IPS-20b (cell line): ENCODE measurements at regions not wholly inside any gene's neighbourhood (a gene's known extent, or its start where the extent isn't known, plus 50 kb on each side); places are given as distances from the start of the nearest gene placed in this dataset.

Source experiments
- H3K27ac ChIP-seq: one replicate; pipeline ENCODE4 v1.5.1; 2013; ENCODE audit warnings: low read length
- H3K27me3 ChIP-seq: 2 replicates; pipeline ENCODE4 v1.6.1; 2013; ENCODE audit warnings: mild to moderate bottlenecking, low read length, inconsistent platforms; ENCODE audit not compliant: insufficient read depth
- H3K36me3 ChIP-seq: 2 replicates; pipeline ENCODE4 v1.6.1; 2013; ENCODE audit warnings: low read depth, mild to moderate bottlenecking, inconsistent platforms, low read length, moderate library complexity; ENCODE audit not compliant: insufficient read depth
- H3K4me1 ChIP-seq: 2 replicates; pipeline ENCODE4 v1.6.1; 2013; ENCODE audit warnings: mild to moderate bottlenecking, control low read depth, inconsistent platforms, low read length, moderate library complexity; ENCODE audit not compliant: insufficient read depth
- H3K4me3 ChIP-seq: 2 replicates; pipeline ENCODE4 v1.5.1; 2013; ENCODE audit warnings: mild to moderate bottlenecking, low read length, inconsistent platforms
- H3K9ac ChIP-seq: 2 replicates; pipeline ENCODE4 v1.6.1; 2013; ENCODE audit warnings: low read depth, mild to moderate bottlenecking, inconsistent platforms, low read length, moderate library complexity
- H3K9me3 ChIP-seq: 2 replicates; pipeline ENCODE4 v1.6.1; 2013; ENCODE audit warnings: mild to moderate bottlenecking, low read depth, low read length, inconsistent platforms; ENCODE audit not compliant: insufficient read depth

GRCh38 chr21:27606422-27606821 is 639.5 kb upstream of the ADAMTS5 start:
- no peak overlapping the region for H3K4me3 ChIP-seq
- H3K27ac ChIP-seq = no peak overlapping the region
- no peak overlapping the region for H3K9ac ChIP-seq
- H3K27me3 ChIP-seq = no peaks in the 10 kb centered on the region
- no peaks in the 10 kb centered on the region for H3K9me3 ChIP-seq
- H3K36me3 ChIP-seq = no peaks in the 10 kb centered on the region
- H3K4me1 ChIP-seq = no peaks in the 10 kb centered on the region

DNA sequence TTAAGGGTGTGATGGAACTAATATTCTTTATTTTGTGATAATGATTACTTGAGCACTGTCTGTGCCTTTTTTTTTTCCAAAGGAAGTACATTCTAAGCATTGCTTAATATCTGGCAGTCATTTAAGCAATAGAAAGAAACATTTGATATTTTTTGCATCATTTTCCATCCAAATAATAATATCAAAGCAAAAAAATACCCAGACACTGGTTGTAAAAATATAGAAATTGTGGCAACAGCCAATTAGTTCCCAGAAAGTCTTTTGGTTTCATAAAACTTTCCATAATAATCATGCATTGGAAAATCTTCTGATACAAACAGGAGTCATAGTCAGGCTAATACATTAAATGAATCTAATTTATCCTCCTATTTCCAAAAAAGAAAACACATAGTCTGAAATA is 629.3 kb upstream of the ADAMTS5 start:
- Histone ChIP-seq H3K27ac (no peak overlapping the region), H3K36me3 (no peaks in the 10 kb centered on the region), H3K4me3 (no peak overlapping the region), H3K27me3 (no peaks in the 10 kb centered on the region), H3K9ac (no peak overlapping the region), H3K9me3 (no peaks in the 10 kb centered on the region), H3K4me1 (no peaks in the 10 kb centered on the region)

DNA sequence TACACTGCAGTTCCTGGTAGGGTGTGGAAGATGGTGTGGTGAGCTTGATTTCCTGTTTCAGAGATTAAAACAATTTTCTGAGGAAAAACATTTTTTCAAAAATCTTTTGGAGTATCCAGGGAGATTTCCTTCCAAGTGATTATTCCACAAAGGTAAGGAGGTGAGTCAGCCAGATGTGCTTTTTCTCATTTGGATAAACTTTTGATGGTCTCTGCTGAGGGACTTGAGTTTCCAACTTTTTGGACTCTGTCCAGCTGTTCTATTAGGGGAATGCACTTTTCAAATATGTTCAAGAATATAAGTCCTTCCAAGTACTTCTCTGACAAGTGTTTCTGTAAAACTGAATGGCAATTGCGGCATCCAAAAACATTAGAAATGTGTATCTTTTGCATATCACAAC is 628.8 kb upstream of the ADAMTS5 start:
- Histone ChIP-seq H3K4me1 (no peaks in the 10 kb centered on the region), H3K27ac (no peak overlapping the region), H3K4me3 (no peak overlapping the region), H3K27me3 (no peaks in the 10 kb centered on the region), H3K9me3 (no peaks in the 10 kb centered on the region), H3K36me3 (no peaks in the 10 kb centered on the region), H3K9ac (no peak overlapping the region)

DNA sequence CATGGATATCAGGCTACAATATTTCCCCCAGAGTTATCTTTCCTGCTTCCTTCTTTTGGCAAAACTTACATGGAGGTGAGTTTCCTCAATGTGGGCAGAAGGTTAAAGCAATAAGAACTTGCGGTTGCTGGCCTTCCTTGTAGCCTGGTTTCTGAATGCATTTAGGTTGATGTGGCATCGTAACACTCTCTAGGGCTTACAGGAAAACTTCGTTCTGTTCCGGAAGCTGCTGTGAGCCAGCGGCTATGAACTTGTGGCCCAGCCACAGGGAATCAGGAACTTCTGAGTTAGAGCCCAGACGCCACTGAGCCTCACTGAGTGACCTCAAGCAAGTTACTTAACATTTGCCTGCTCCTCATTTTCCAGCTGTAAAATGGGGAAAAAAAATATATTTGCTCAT is 623.4 kb upstream of the ADAMTS5 start:
- Histone ChIP-seq H3K27me3 (no peaks in the 10 kb centered on the region), H3K9ac (no peak overlapping the region), H3K9me3 (no peaks in the 10 kb centered on the region), H3K4me1 (no peaks in the 10 kb centered on the region), H3K27ac (no peak overlapping the region), H3K4me3 (no peak overlapping the region), H3K36me3 (no peaks in the 10 kb centered on the region)

GRCh38 chr21:27589781-27590180 is 622.9 kb upstream of the ADAMTS5 start:
- Histone ChIP-seq H3K4me3 (no peak overlapping the region), H3K4me1 (no peaks in the 10 kb centered on the region), H3K9me3 (no peaks in the 10 kb centered on the region), H3K36me3 (no peaks in the 10 kb centered on the region), H3K27ac (no peak overlapping the region), H3K9ac (no peak overlapping the region), H3K27me3 (no peaks in the 10 kb centered on the region)

- no peaks in the 10 kb centered on the region for H3K27me3 ChIP-seq
- no peaks in the 10 kb centered on the region for H3K4me1 ChIP-seq
- no peak overlapping the region for H3K27ac ChIP-seq
- H3K9me3 ChIP-seq = no peaks in the 10 kb centered on the region
- no peaks in the 10 kb centered on the region for H3K36me3 ChIP-seq
- no peak overlapping the region for H3K9ac ChIP-seq
- H3K4me3 ChIP-seq = no peak overlapping the region
Observed at GRCh38 chr21:27586986-27587385, 620.1 kb upstream of the ADAMTS5 start.

DNA sequence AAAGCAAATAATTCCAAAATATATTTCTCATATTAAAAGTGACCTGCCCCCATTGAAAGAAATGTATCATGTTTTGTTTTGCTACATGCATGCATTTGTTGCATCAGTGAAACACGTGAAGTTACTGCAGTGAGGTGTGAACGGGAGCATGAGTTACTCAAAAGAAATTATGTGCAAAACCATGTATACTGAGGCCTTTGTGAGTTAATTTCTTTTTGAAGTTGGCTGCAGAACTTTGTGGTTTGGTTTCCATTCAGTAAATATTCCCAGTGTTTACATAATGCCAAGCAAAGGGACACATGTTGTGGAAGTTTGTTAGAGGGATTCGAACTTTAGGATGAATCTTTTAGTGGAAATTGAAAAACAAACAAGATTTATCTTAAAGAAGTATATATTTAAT is 619.4 kb upstream of the ADAMTS5 start:
- H3K9ac ChIP-seq = no peak overlapping the region
- H3K36me3 ChIP-seq = no peaks in the 10 kb centered on the region
- H3K4me1 ChIP-seq = no peaks in the 10 kb centered on the region
- no peaks in the 10 kb centered on the region for H3K27me3 ChIP-seq
- no peaks in the 10 kb centered on the region for H3K9me3 ChIP-seq
- no peak overlapping the region for H3K27ac ChIP-seq
- no peak overlapping the region for H3K4me3 ChIP-seq

- Histone ChIP-seq H3K4me3 (no peak overlapping the region), H3K27me3 (no peaks in the 10 kb centered on the region), H3K27ac (no peak overlapping the region), H3K36me3 (no peaks in the 10 kb centered on the region), H3K9ac (no peak overlapping the region), H3K9me3 (no peaks in the 10 kb centered on the region; the same call in 1 of the 2 replicates), H3K4me1 (no peaks in the 10 kb centered on the region)
Observed at GRCh38 chr21:27584256-27584655, 617.4 kb upstream of the ADAMTS5 start.

GRCh38 chr21:27582948-27583430 is 616.1 kb upstream of the ADAMTS5 start:
- no peaks in the 10 kb centered on the region for H3K4me1 ChIP-seq
- no peak overlapping the region for H3K4me3 ChIP-seq
- H3K9ac ChIP-seq = no peak overlapping the region
- H3K9me3 ChIP-seq = no peaks in the 10 kb centered on the region; the same call in 1 of the 2 replicates
- no peaks in the 10 kb centered on the region for H3K27me3 ChIP-seq
- no peak overlapping the region for H3K27ac ChIP-seq
- H3K36me3 ChIP-seq = no peaks in the 10 kb centered on the region

- Histone ChIP-seq H3K36me3 (no peaks in the 10 kb centered on the region), H3K4me1 (no peaks in the 10 kb centered on the region), H3K27ac (no peak overlapping the region), H3K27me3 (no peaks in the 10 kb centered on the region), H3K9me3 (no peaks in the 10 kb centered on the region; the same call in 1 of the 2 replicates), H3K4me3 (no peak overlapping the region), H3K9ac (no peak overlapping the region)
Observed at GRCh38 chr21:27582246-27582947, 615.5 kb upstream of the ADAMTS5 start.

- H3K27ac ChIP-seq = no peak overlapping the region
Observed at GRCh38 chr21:27581168-27581567, 614.3 kb upstream of the ADAMTS5 start.

DNA sequence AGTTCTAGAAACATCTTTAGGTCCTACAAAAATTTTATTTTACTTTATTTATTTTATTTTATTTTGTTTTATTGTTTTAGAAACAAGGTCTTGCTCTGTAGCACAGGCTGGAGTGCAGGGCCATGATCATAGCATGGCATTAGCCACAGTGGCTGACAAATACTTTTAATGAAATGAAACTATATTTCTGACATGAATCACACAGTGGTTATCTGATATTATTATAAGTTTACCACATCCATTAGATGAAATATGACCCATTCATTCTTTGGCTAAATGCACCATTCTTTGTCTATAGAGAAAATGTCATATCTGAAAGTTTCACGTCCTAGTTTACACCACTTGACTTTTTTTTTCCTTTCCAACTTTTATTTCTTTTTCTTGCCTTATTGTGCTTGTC is 613.4 kb upstream of the ADAMTS5 start:
- Histone ChIP-seq H3K36me3 (no peaks in the 10 kb centered on the region), H3K27me3 (no peaks in the 10 kb centered on the region), H3K4me1 (no peaks in the 10 kb centered on the region), H3K9me3 (no peaks in the 10 kb centered on the region; the same call in 1 of the 2 replicates), H3K4me3 (no peak overlapping the region), H3K9ac (no peak overlapping the region), H3K27ac (no peak overlapping the region)

More at GRCh38 chr21:27581168-27581567, 614.3 kb upstream of the ADAMTS5 start:
- Histone ChIP-seq H3K9ac (no peak overlapping the region), H3K27me3 (no peaks in the 10 kb centered on the region), H3K4me1 (no peaks in the 10 kb centered on the region), H3K4me3 (no peak overlapping the region), H3K36me3 (no peaks in the 10 kb centered on the region), H3K9me3 (no peaks in the 10 kb centered on the region; the same call in 1 of the 2 replicates)
